ENCODE measurements at regions not wholly inside any gene's neighbourhood (a gene's known extent, or its start where the extent isn't known, plus 50 kb on each side); places are given as distances from the start of the nearest gene placed in this dataset.

DNA sequence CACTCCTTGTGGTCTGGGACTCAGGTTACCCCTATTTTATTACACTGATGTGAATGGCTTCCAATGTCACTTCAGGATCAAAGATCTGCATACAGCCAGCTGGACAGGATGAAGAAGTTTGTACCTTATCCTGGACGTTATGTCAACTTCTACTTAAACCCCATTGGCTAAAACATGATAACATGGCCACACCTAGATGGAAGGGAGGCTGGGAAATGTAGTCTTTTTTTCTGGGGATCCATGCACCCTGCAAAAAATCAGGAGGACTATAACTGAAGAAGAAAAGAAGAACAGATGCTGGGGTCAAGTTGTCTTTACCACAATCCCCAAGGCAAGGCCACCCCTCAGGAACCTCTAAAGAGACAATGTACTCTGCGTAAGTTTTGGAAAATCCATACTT is 459.2 kb downstream of the BCOR start:
- no peak overlapping the region for H3K9ac ChIP-seq (ENCODE audit: extremely low read depth, insufficient read length, low read length)
- Mint-ChIP-seq H3K27ac (no peak overlapping the region), H3K4me3 (no peak overlapping the region), H3K27me3 (ENCODE audit: low read depth) (peaks cover 2% of the 10 kb centered on the region; the same call in 1 of the 2 replicates), H3K4me1 (peaks cover 16 to 17% of the 10 kb centered on the region in 2 experiments), H3K9me3 (peaks cover 54 to 76% of the 10 kb centered on the region in 2 experiments), H3K36me3 (ENCODE audit: insufficient read depth in 1 of 3, low read depth in 3 of 3) (peaks cover 0 to 4% (median 2%) of the 10 kb centered on the region in 3 experiments; a peak in 2 of 7 replicates)
- no peak overlapping the region for H4K91ac ChIP-seq (ENCODE audit: insufficient read length, low read depth, low read length)
- H3K27ac ChIP-seq (ENCODE audit: insufficient read length, low read depth, low read length), result no peak overlapping the region
- H4K8ac ChIP-seq (replicated peaks; ENCODE audit: insufficient read length, low read depth, low read length), result no peak overlapping the region
- H3K4me1 ChIP-seq (ENCODE audit: insufficient read depth, low read length), result peaks cover 7% of the 10 kb centered on the region
- H3K79me2 ChIP-seq (ENCODE audit: insufficient read depth, low read length), result no peaks in the 10 kb centered on the region
- no peak overlapping the region for H2BK15ac ChIP-seq (ENCODE audit: low read depth, low read length)
- H3K14ac ChIP-seq (ENCODE audit: insufficient read depth, low read length), result no peak overlapping the region
- no peaks in the 10 kb centered on the region for H4K20me1 ChIP-seq (ENCODE audit: control insufficient read depth, insufficient read depth, insufficient read length)
- no peak overlapping the region for H3K18ac ChIP-seq (ENCODE audit: insufficient read length, low read depth, low read length)
- no peak overlapping the region for H2BK5ac ChIP-seq (ENCODE audit: insufficient read length, low read length)
- H3T11ph ChIP-seq (ENCODE audit: low read length), result no peak overlapping the region
- WGBS (ENCODE audit: extremely low coverage, insufficient read length, low lambda C conversion rate), result no CpG with 5 or more reads among the region's 2 CpGs
- no peak for DNase-seq
- H4K5ac ChIP-seq (ENCODE audit: insufficient read length, low read depth, low read length), result no peak overlapping the region
- no peak overlapping the region for H3K4me2 ChIP-seq (ENCODE audit: insufficient read depth, insufficient read length, low read length)
- H2BK12ac ChIP-seq (ENCODE audit: insufficient read length, low read depth, low read length), result no peak overlapping the region
- H3K9me3 ChIP-seq (ENCODE audit: control insufficient read depth, low read depth, low read length), result no peaks in the 10 kb centered on the region
- H2BK20ac ChIP-seq (ENCODE audit: low read depth, low read length, poor library complexity, severe bottlenecking), result no peak overlapping the region
- no peaks in the 10 kb centered on the region for H3K23me2 ChIP-seq (ENCODE audit: insufficient read length, low read depth, low read length, poor library complexity, severe bottlenecking)
- no peaks in the 10 kb centered on the region for H3K27me3 ChIP-seq (ENCODE audit: insufficient read depth, low read length)
- no peak overlapping the region for H2AFZ ChIP-seq (ENCODE audit: low read length)
- TF ChIP-seq, protein P1, sequence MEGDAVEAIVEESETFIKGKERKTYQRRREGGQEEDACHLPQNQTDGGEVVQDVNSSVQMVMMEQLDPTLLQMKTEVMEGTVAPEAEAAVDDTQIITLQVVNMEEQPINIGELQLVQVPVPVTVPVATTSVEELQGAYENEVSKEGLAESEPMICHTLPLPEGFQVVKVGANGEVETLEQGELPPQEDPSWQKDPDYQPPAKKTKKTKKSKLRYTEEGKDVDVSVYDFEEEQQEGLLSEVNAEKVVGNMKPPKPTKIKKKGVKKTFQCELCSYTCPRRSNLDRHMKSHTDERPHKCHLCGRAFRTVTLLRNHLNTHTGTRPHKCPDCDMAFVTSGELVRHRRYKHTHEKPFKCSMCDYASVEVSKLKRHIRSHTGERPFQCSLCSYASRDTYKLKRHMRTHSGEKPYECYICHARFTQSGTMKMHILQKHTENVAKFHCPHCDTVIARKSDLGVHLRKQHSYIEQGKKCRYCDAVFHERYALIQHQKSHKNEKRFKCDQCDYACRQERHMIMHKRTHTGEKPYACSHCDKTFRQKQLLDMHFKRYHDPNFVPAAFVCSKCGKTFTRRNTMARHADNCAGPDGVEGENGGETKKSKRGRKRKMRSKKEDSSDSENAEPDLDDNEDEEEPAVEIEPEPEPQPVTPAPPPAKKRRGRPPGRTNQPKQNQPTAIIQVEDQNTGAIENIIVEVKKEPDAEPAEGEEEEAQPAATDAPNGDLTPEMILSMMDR (conservative IDR thresholded peaks at IDR 0.05), result no peak
- no peak overlapping the region for H3K4ac ChIP-seq (ENCODE audit: low read depth, low read length)
- no peak overlapping the region for H2AK5ac ChIP-seq (ENCODE audit: insufficient read length, low read length)
- H3K23ac ChIP-seq (ENCODE audit: insufficient read length, low read depth, low read length), result no peak overlapping the region
- H2BK120ac ChIP-seq (ENCODE audit: low read depth, low read length, poor library complexity, severe bottlenecking), result no peak overlapping the region
- H3K79me1 ChIP-seq (ENCODE audit: insufficient read depth, low read depth, low read length, poor library complexity, severe bottlenecking), result no peaks in the 10 kb centered on the region
- H3K56ac ChIP-seq (ENCODE audit: insufficient read length, low read depth, low read length), result no peak overlapping the region

Data from H9 (cell line).